ENCODE measurements at regions not wholly inside any gene's neighbourhood (a gene's known extent, or its start where the extent isn't known, plus 50 kb on each side); places are given as distances from the start of the nearest gene placed in this dataset.

DNA sequence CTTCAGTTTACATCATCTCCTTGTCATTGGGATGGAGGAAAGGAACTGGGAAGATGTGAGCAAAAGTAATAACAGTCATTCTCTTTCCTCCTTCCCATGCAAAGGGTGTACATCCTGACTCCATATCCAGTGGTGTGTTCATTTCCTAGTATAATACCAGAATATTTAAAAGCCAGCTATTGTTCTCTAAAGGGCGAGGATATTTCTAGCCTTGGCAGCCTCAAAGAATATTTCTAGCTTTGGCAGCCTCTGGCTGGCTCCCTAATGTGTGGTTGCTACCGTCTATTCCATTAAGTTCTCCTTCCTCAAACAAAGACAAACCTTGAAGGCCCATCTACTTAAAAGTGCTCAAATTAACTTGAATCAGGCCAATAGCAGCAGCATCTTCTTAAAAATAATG, 114.0 kb downstream of the FAM76B start:
- no peak overlapping the region for H3K56ac ChIP-seq (replicated peaks; ENCODE audit: insufficient read length, low read depth, low read length)
- no peak for TF ChIP-seq SRF (IDR thresholded peaks at IDR 0.05; ENCODE audit: low read depth, low read length)
- TF ChIP-seq JUND (IDR thresholded peaks at IDR 0.05; ENCODE audit: low read length) = no peak
- TF ChIP-seq POLR2AphosphoS5 (IDR thresholded peaks at IDR 0.05; ENCODE audit: low read depth, low read length) = no peak
- no peak for TF ChIP-seq CTBP2 (IDR thresholded peaks at IDR 0.05; ENCODE audit: borderline replicate concordance, insufficient read depth, insufficient read length, low read length)
- TF ChIP-seq NANOG (IDR thresholded peaks at IDR 0.05; ENCODE audit: insufficient read depth, low read depth, low read length, poor library complexity, severe bottlenecking) = no peak
- TF ChIP-seq KDM4A (IDR thresholded peaks at IDR 0.05; ENCODE audit: low read depth, low read length, severe bottlenecking) = no peak
- no peak for TF ChIP-seq EGR1 (IDR thresholded peaks at IDR 0.05; ENCODE audit: borderline replicate concordance, low read depth, low read length)
- TF ChIP-seq EP300 (IDR thresholded peaks at IDR 0.05; ENCODE audit: borderline replicate concordance in 1 of 2, low read depth in 2 of 2, low read length in 2 of 2) = no peak
- no peak for TF ChIP-seq CTCF (IDR thresholded peaks at IDR 0.05; ENCODE audit: control extremely low read depth in 1 of 3, insufficient read depth in 1 of 3, low read depth in 1 of 3, low read length in 3 of 3)
- TF ChIP-seq CREB1 (IDR thresholded peaks at IDR 0.05) = no peak
- TF ChIP-seq TCF12 (IDR thresholded peaks at IDR 0.05; ENCODE audit: low read depth, low read length) = no peak
- TF ChIP-seq SP1 (IDR thresholded peaks at IDR 0.05; ENCODE audit: low read depth, low read length) = no peak
- TF ChIP-seq CEBPB (IDR thresholded peaks at IDR 0.05; ENCODE audit: low read depth, low read length) = no peak

More for the DNA sequence above, 114.0 kb downstream of the FAM76B start:
- POLR2A ChIA-PET (ENCODE audit: partially characterized antibody) = no interaction called here
- CTCF ChIA-PET (ENCODE audit: partially characterized antibody) = interaction anchor here (1.0 to 1.2 kb wide), 2 partner anchors 8 to 30 kb away, joined by 3 read pairs; no protein-coding TSS in a partner anchor
- Histone ChIP-seq H2AK5ac (ENCODE audit: low read depth, low read length) (no peak overlapping the region), H4K20me1 (replicated peaks in 1 of 2; ENCODE audit: control insufficient read depth in 1 of 2, insufficient read depth in 2 of 2, low read length in 2 of 2) (no peaks in the 10 kb centered on the region), H2AFZ (ENCODE audit: low read length) (no peak overlapping the region), H4K5ac (ENCODE audit: insufficient read length, low read depth, low read length) (no peak overlapping the region), H3K18ac (ENCODE audit: extremely low read depth, low read length) (no peak overlapping the region), H3K79me1 (ENCODE audit: low read depth, low read length) (no peaks in the 10 kb centered on the region), H4K8ac (ENCODE audit: extremely low read depth, insufficient read depth, low read length) (no peak overlapping the region), H3K4ac (replicated peaks; ENCODE audit: insufficient read length, low read depth, low read length) (no peak overlapping the region), H3K23me2 (ENCODE audit: low read depth, low read length) (no peaks in the 10 kb centered on the region), H3K79me2 (ENCODE audit: control insufficient read depth in 1 of 2, insufficient read depth in 2 of 2, low read length in 2 of 2) (no peaks in the 10 kb centered on the region), H3K27me3 (replicated peaks in 1 of 4; ENCODE audit: control insufficient read depth in 3 of 4, extremely low read depth in 1 of 4, insufficient read depth in 3 of 4, low read length in 3 of 4) (no peaks in the 10 kb centered on the region), H2BK120ac (replicated peaks; ENCODE audit: low read depth, low read length) (no peak overlapping the region), H3K4me1 (replicated peaks in 1 of 4; ENCODE audit: control insufficient read depth in 3 of 4, insufficient read depth in 4 of 4, low read length in 3 of 4) (peaks cover 0 to 2% (median 0%) of the 10 kb centered on the region in 4 experiments; a peak in 1 of 7 replicates), H3K4me2 (ENCODE audit: insufficient read depth in 1 of 2, low read depth in 2 of 2, low read length in 2 of 2) (no peak overlapping the region; a peak in 1 of 4 replicates), H3K27ac (ENCODE audit: low read depth, low read length) (no peak overlapping the region), H4K91ac (replicated peaks; ENCODE audit: insufficient read length, low read length) (no peak overlapping the region), H3K9ac (replicated peaks in 1 of 4; ENCODE audit: extremely low read depth in 1 of 4, low read depth in 3 of 4, low read length in 3 of 4) (no peak overlapping the region), H2BK20ac (ENCODE audit: low read length) (no peak overlapping the region), H2BK5ac (ENCODE audit: low read depth, low read length) (no peak overlapping the region), H3K23ac (ENCODE audit: insufficient read length) (no peak overlapping the region), H3K36me3 (ENCODE audit: control insufficient read depth in 2 of 4, insufficient read depth in 4 of 4, low read length in 3 of 4) (no peaks in the 10 kb centered on the region), H3K14ac (ENCODE audit: insufficient read length) (no peak overlapping the region), H2BK12ac (ENCODE audit: low read depth, low read length) (no peak overlapping the region), H3K4me3 (ENCODE audit: extremely low read depth in 1 of 4, insufficient read depth in 2 of 4, low read depth in 3 of 4, low read length in 4 of 4) (no peak overlapping the region), H2BK15ac (ENCODE audit: low read length) (no peak overlapping the region), H3K9me3 (ENCODE audit: insufficient read depth in 2 of 2, low read depth in 1 of 2, low read length in 1 of 2) (no peaks in the 10 kb centered on the region)
- DNase-seq (ENCODE audit: low read depth in 1 of 2, low spot score in 2 of 2) = no peak
- FAIRE-seq = no peak
- 80% methylated on average over 2 of the region's 2 CpGs; no CpG with 5 or more reads in 1 of the 2 experiments for WGBS, 2 experiments (ENCODE audit: extremely low coverage in 1 of 2, insufficient coverage in 1 of 2, insufficient read length in 1 of 2, insufficient replicate concordance in 2 of 2, low coverage in 1 of 2, low lambda C conversion rate in 2 of 2, missing lambda C conversion rate in 1 of 2)
